GM20000 (cell line): ENCODE measurements at regions not wholly inside any gene's neighbourhood (a gene's known extent, or its start where the extent isn't known, plus 50 kb on each side); places are given as distances from the start of the nearest gene placed in this dataset.
"Not testable (repeated sequence)": the region's sequence is repeated elsewhere in the genome, so short reads cannot be mapped to it uniquely, and the experiment has no call there.

ENCODE experiments used
- DNase-seq: peaks from one replicate; pipeline ENCODE4 v3.0.0; 2012; ENCODE audit warnings: low spot score
- CTCF ChIP-seq: IDR thresholded peaks from 2 replicates; pipeline ENCODE4 v1.5.1; 2012; ENCODE audit warnings: mild to moderate bottlenecking, control low read depth; ENCODE audit errors: extremely low read depth, missing control alignments

- TF ChIP-seq CTCF = no peak
These were observed 238.4 kb upstream of the TBX18 start for GRCh38 chr6:85002847-85003246.

DNA sequence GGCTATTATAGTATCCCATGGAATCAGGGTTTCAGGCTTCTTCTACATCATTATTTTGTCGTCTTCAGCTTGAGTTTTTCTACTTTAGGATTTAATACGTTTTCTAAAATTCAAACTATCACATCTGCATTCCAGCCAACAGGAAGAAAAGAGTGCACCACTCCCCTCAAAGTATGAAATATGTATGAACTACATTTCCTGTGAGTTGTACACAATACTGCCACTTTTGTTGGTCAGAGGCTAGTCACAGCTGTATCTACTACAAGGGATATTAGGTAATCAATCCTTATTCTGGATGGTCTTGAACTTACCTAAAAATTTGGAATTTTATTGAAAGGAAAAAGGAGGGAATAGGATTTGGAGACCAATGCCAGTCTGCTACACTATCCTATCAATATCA lies 235.6 kb upstream of the TBX18 start:
- TF ChIP-seq CTCF = no peak
- no peak for DNase-seq

More at GRCh38 chr6:85002847-85003246, 238.4 kb upstream of the TBX18 start:
- DNase-seq = no peak

- TF ChIP-seq CTCF = no peak
- no peak for DNase-seq
These were observed 233.8 kb upstream of the TBX18 start for GRCh38 chr6:84998223-84998622.

DNA sequence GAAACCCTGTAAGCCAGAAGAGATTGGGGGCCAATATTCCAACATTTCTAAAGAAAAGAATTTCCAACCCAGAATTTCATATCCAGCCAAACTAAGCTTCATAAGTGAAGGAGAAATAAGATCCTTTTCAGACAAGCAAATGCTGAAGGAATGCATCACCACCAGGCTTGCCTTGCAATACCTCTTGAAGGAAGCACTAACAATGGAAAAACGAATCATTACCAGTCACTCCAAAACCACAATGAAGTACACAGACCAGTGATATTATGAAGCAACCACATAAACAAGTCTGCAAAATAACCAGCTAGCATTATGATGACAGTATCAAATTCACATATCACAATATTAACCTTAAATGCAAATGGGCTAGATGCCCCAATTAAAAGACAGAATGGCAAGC lies 224.4 kb upstream of the TBX18 start:
- not testable (repeated sequence) for DNase-seq

DNA sequence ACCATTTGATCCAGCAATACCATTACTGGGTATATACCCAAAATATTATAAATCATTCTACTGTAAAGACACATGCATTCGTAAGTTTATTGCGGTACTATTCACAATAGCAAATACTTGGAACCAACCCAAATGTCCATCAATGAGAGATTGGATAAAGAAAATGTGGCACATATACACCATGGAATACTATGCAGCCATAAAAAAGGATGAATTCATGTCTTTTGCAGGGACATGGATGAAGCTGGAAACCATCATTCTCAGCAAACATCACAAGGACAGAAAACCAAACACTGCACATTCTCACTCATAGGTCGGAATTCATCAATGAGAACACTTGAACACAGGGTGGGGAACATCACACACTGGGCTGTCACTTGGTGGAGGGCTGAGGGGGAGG lies 221.1 kb upstream of the TBX18 start:
- DNase-seq = not testable (repeated sequence)

DNA sequence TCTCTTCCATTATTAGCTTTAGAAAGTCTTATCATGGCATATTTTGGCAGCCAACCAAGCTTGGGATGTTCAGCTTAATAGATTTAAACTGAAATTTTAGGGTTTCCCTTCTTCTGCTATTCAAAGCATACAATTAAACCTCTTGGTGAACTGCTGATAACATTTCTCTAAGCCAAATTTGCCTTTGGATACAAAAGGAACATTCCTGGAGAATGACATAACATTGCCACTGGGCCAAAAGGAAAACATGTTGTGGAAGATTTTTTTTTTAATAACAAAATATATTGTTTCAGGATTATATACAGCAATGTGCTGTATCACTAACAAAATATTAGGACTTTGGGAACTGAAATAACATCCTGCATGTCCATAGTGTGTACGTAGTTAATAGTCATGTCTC lies 215.1 kb upstream of the TBX18 start:
- TF ChIP-seq CTCF = no peak
- DNase-seq = no peak

DNA sequence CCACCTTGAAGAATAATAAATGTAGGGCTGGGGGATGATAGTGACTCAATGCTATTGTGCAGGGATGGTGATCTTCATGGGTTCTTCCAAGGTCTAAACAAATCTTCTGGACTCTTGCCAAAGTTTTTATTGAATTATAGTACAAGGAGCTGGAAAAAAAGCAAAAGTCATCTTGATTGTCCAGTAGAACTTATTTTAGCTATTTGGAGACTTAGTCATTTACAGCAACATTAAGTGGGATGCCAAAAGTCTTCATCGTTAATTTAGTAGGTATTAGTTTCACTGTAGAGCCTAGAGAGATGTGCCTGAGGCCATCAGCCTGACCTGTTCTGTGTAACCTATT lies 212.9 kb upstream of the TBX18 start:
- TF ChIP-seq CTCF = no peak
- no peak for DNase-seq

DNA sequence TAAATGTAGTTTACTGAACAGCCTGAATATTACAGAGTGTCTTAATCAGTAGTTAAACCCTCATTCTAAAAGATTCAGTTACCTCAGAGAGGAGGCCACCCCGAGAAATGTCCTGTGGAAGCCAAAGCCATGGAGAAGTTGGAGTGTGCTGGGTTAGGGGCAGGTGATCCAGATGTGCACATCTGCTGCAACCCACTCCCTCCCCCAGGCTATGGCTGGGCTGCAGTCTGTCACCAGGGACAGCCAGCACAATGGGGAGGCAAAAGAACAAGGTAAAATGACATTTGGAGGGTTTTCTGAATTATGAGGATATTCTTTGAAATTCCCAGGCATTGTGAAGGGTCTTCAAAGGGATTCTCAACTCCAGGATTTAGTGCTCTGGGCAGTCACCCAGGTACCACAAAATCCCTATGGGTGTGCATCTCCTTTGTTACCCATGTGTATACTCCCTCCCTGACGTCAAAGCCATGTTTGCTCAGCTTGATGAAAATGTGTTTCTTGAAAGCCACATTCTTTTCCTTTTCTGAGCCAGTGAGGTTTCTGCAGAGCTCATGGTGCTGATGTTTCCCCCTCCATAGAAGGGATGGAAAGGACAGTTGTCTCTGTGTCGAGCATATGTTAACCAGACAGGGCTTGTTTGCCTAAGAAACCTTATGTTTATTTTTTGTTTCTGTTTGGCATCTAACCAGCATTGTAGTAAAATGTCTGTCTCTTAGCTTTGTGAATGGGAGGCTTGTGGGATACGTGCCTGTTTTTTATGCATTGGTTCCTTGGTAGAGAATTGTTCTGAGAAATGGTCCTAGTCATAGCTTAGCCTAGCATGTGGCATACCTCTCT lies 212.3 kb upstream of the TBX18 start:
- no peak for DNase-seq

More for the DNA sequence above, 212.3 kb upstream of the TBX18 start:
- TF ChIP-seq CTCF = no peak
